ENCODE measurements at regions not wholly inside any gene's neighbourhood (a gene's known extent, or its start where the extent isn't known, plus 50 kb on each side); places are given as distances from the start of the nearest gene placed in this dataset.

DNA sequence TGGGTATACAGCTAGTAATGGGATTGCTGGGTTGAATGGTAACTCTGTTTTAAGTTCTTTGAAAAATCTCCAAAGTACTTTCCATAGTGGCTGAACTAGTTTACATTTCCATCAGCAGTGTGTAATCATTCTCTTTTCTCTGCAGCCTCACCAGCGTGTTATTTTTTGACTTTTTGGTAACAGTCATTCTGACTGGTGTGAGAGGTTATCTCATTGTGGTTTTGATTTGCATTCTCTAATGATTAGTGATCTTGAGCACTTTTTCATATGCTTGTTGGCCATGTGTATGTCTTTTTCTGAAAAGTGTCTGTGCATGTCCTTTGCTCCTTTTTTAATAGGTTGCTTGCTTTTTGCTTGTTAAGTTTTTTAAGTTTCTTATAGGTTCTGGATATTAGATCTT, 194.2 kb upstream of the PHACTR1 start:
- no peaks in the 10 kb centered on the region for H3K4me1 ChIP-seq (ENCODE audit: control extremely low read depth in 1 of 4, control insufficient read depth in 4 of 4, insufficient read depth in 4 of 4, low read length in 3 of 4)
- H3K4me3 ChIP-seq (ENCODE audit: control insufficient read depth in 1 of 7, extremely low read depth in 1 of 7, insufficient read depth in 4 of 7, low read depth in 2 of 7, low read length in 6 of 7) = no peak overlapping the region
- H3K9me3 ChIP-seq (ENCODE audit: control extremely low read depth in 1 of 5, control insufficient read depth in 4 of 5, insufficient read depth in 2 of 5, low read depth in 1 of 5, low read length in 4 of 5) = peaks cover 0 to 17% (median 3%) of the 10 kb centered on the region in 5 experiments
- DNase-seq = no peak
- ChIA-PET POLR2A (interaction anchor here (0.5 kb wide), 1 partner anchor 1042 kb away, joined by 3 read pairs; no protein-coding TSS in a partner anchor), CTCF (interaction anchor here (0.8 kb wide), 1 partner anchor 39 kb away, joined by 3 read pairs; no protein-coding TSS in a partner anchor)
- no CpG with 5 or more reads among the region's 1 CpG for WGBS (ENCODE audit: insufficient coverage)
- H3K36me3 ChIP-seq (ENCODE audit: control insufficient read depth in 4 of 4, insufficient read depth in 4 of 4, low read length in 3 of 4) = no peaks in the 10 kb centered on the region
- no peak overlapping the region for H3K27ac ChIP-seq (ENCODE audit: insufficient read depth in 1 of 2, low read depth in 1 of 2, low read length in 2 of 2, poor library complexity in 1 of 2, severe bottlenecking in 2 of 2)
- H3K27me3 ChIP-seq (replicated peaks in 2 of 5; ENCODE audit: control insufficient read depth in 4 of 5, insufficient read depth in 5 of 5, low read length in 4 of 5) = no peaks in the 10 kb centered on the region

DNA sequence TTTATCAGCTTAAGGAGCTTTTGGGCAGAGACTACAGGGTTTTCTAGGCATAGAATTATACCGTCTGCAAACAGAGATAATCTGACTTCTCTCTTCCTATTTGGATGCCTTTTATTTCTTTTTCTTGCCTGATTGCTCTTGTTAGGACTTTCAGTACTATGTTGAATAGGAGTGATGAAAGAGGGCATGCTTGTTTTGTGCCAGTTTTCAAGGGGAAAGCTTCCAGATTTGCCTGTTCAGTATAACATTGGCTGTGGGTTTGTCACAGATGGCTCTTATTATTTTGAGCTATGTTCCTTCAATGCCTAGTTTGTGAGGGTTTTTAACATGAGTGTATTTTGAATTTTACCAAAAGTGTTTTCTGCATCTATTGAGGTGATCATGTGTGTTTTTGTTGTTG, 192.8 kb upstream of the PHACTR1 start:
- Histone ChIP-seq H3K27me3 (replicated peaks in 2 of 5; ENCODE audit: control insufficient read depth in 4 of 5, insufficient read depth in 5 of 5, low read length in 4 of 5) (no peaks in the 10 kb centered on the region), H3K4me3 (ENCODE audit: control insufficient read depth in 1 of 7, extremely low read depth in 1 of 7, insufficient read depth in 4 of 7, low read depth in 2 of 7, low read length in 6 of 7) (no peak overlapping the region), H3K4me1 (ENCODE audit: control extremely low read depth in 1 of 4, control insufficient read depth in 4 of 4, insufficient read depth in 4 of 4, low read length in 3 of 4) (no peaks in the 10 kb centered on the region), H3K27ac (ENCODE audit: insufficient read depth in 1 of 2, low read depth in 1 of 2, low read length in 2 of 2, poor library complexity in 1 of 2, severe bottlenecking in 2 of 2) (no peak overlapping the region), H3K9me3 (ENCODE audit: control extremely low read depth in 1 of 5, control insufficient read depth in 4 of 5, insufficient read depth in 2 of 5, low read depth in 1 of 5, low read length in 4 of 5) (peaks cover 0 to 17% (median 3%) of the 10 kb centered on the region in 5 experiments), H3K36me3 (ENCODE audit: control insufficient read depth in 4 of 4, insufficient read depth in 4 of 4, low read length in 3 of 4) (no peaks in the 10 kb centered on the region)
- CTCF ChIA-PET = no interaction called here
- DNase-seq = no peak
- POLR2A ChIA-PET = no interaction called here
- WGBS (ENCODE audit: insufficient coverage) = no CpG with 5 or more reads among the region's 1 CpG

DNA sequence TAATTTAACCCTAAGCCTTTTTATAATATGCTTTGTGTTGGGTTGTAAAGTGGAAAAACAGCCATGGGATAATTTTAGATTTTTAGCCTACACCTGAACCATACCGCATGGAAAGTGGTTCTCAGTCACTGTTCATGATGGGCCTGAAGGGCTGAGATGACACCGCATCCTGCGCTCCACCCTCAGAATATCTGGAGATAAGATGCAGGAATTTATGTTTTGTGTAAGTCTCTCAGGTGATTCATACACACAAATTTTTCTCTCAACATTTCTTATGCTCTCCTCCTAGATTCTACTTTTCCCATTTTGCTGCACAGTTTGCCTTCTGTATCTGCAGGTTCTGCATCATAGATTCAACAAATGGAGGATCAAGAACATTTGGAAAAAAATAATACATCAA, 191.3 kb upstream of the PHACTR1 start:
- ChIA-PET CTCF (no interaction called here), POLR2A (no interaction called here)
- no peaks in the 10 kb centered on the region for H3K36me3 ChIP-seq (ENCODE audit: control insufficient read depth in 4 of 4, insufficient read depth in 4 of 4, low read length in 3 of 4)
- 100% methylated on average over 1 of the region's 3 CpGs for WGBS (ENCODE audit: insufficient coverage)
- DNase-seq = no peak
- H3K4me1 ChIP-seq (ENCODE audit: control extremely low read depth in 1 of 4, control insufficient read depth in 4 of 4, insufficient read depth in 4 of 4, low read length in 3 of 4) = no peaks in the 10 kb centered on the region
- no peaks in the 10 kb centered on the region for H3K27me3 ChIP-seq (replicated peaks in 2 of 5; ENCODE audit: control insufficient read depth in 4 of 5, insufficient read depth in 5 of 5, low read length in 4 of 5)
- H3K9me3 ChIP-seq (ENCODE audit: control extremely low read depth in 1 of 5, control insufficient read depth in 4 of 5, insufficient read depth in 2 of 5, low read depth in 1 of 5, low read length in 4 of 5) = peaks cover 0 to 17% (median 3%) of the 10 kb centered on the region in 5 experiments
- no peak overlapping the region for H3K27ac ChIP-seq (ENCODE audit: insufficient read depth in 1 of 2, low read depth in 1 of 2, low read length in 2 of 2, poor library complexity in 1 of 2, severe bottlenecking in 2 of 2)
- no peak overlapping the region for H3K4me3 ChIP-seq (ENCODE audit: control insufficient read depth in 1 of 7, extremely low read depth in 1 of 7, insufficient read depth in 4 of 7, low read depth in 2 of 7, low read length in 6 of 7)

DNA sequence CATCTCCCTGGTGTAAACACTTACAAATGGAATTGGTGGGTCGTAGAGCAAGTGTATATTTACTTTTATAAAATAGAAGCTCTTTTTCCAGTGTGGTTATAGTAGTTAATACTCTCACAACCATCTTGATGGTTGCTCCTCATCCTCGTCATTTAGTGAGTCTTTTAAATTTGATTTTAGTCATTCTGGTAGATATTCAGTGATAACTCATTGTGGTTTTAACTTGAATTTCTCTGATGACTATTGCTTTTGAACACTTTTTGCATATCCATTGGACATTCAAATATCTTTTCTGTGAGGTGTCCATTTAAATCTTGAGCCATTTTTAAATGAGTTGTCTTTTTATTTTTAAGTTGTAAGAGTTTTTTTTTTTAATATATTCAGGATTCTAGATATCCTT, 189.2 kb upstream of the PHACTR1 start:
- ChIA-PET POLR2A (no interaction called here), CTCF (no interaction called here)
- DNase-seq = no peak
- Histone ChIP-seq H3K9me3 (ENCODE audit: control extremely low read depth in 1 of 5, control insufficient read depth in 4 of 5, insufficient read depth in 2 of 5, low read depth in 1 of 5, low read length in 4 of 5) (peaks cover 0 to 17% (median 3%) of the 10 kb centered on the region in 5 experiments), H3K4me3 (ENCODE audit: control insufficient read depth in 1 of 7, extremely low read depth in 1 of 7, insufficient read depth in 4 of 7, low read depth in 2 of 7, low read length in 6 of 7) (no peak overlapping the region), H3K27ac (ENCODE audit: insufficient read depth in 1 of 2, low read depth in 1 of 2, low read length in 2 of 2, poor library complexity in 1 of 2, severe bottlenecking in 2 of 2) (no peak overlapping the region), H3K36me3 (ENCODE audit: control insufficient read depth in 4 of 4, insufficient read depth in 4 of 4, low read length in 3 of 4) (no peaks in the 10 kb centered on the region), H3K27me3 (replicated peaks in 2 of 5; ENCODE audit: control insufficient read depth in 4 of 5, insufficient read depth in 5 of 5, low read length in 4 of 5) (no peaks in the 10 kb centered on the region), H3K4me1 (ENCODE audit: control extremely low read depth in 1 of 4, control insufficient read depth in 4 of 4, insufficient read depth in 4 of 4, low read length in 3 of 4) (no peaks in the 10 kb centered on the region)
- WGBS (ENCODE audit: insufficient coverage) = no CpG with 5 or more reads among the region's 2 CpGs

DNA sequence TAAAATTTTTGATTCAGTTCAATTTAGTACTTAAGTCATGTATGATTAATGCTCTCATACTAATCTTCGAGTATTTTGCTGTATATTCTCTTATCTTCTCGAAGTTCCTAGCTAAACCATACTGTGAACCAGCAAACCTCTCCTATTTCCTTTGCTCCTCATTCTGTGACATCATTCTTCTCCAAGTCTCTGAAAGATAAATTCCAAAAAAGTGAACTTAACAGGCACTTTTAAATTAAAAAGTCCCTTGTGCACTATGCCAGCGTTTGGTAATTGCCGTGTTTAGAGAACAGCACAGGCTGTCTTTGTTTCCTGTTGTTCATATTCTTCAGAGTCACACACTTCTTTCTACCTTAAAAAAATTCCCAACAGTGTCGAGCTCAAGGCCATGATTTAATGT, 188.4 kb upstream of the PHACTR1 start:
- Histone ChIP-seq H3K4me3 (ENCODE audit: control insufficient read depth in 1 of 7, extremely low read depth in 1 of 7, insufficient read depth in 4 of 7, low read depth in 2 of 7, low read length in 6 of 7) (no peak overlapping the region), H3K27me3 (replicated peaks in 2 of 5; ENCODE audit: control insufficient read depth in 4 of 5, insufficient read depth in 5 of 5, low read length in 4 of 5) (no peaks in the 10 kb centered on the region), H3K4me1 (ENCODE audit: control extremely low read depth in 1 of 4, control insufficient read depth in 4 of 4, insufficient read depth in 4 of 4, low read length in 3 of 4) (no peaks in the 10 kb centered on the region), H3K36me3 (ENCODE audit: control insufficient read depth in 4 of 4, insufficient read depth in 4 of 4, low read length in 3 of 4) (no peaks in the 10 kb centered on the region), H3K27ac (ENCODE audit: insufficient read depth in 1 of 2, low read depth in 1 of 2, low read length in 2 of 2, poor library complexity in 1 of 2, severe bottlenecking in 2 of 2) (no peak overlapping the region), H3K9me3 (ENCODE audit: control extremely low read depth in 1 of 5, control insufficient read depth in 4 of 5, insufficient read depth in 2 of 5, low read depth in 1 of 5, low read length in 4 of 5) (peaks cover 0 to 17% (median 3%) of the 10 kb centered on the region in 5 experiments)
- no peak for DNase-seq
- CTCF ChIA-PET = no interaction called here
- WGBS (ENCODE audit: insufficient coverage) = 70% methylated on average over 2 of the region's 5 CpGs
- POLR2A ChIA-PET = no interaction called here

DNA sequence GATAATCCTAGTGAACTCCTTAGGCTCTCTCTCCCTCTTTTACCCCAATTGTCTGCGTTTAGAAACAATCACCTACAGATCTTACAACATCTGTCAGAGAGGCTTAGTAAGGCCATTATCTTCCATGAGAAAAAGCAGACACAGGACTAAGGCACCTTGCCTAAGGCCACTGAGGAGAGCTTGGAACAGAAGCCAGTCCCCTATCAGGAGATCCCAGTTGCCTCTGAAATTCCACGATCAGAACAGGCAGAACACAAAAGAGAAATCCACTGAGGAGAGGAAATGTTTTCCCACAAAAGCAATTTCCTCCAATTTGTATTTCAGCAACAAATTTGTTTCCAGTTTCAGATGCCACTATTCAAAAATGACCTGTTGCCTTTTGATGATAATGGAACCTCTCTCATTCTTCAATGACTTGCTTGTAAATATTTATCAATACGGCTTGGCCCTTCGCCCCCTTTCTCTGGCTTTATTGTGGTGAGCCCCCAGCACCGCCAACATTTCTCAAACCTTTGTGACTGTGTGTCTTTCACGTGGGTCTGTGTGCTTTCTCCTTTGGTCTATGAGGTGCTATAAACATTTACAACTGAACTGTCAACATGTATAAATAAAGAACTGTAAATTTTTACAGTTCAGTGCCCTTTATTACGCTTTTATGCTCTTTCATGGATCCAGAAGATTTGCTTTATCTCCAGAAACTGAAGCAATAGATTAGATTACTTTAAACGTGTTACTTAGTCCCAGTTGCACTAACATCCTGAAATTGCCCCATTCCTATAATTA, 187.8 kb upstream of the PHACTR1 start:
- ChIA-PET POLR2A (no interaction called here), CTCF (interaction anchor here (0.8 kb wide), 1 partner anchor 8 kb away, joined by 3 read pairs; no protein-coding TSS in a partner anchor)
- Histone ChIP-seq H3K4me1 (ENCODE audit: control extremely low read depth in 1 of 4, control insufficient read depth in 4 of 4, insufficient read depth in 4 of 4, low read length in 3 of 4) (no peaks in the 10 kb centered on the region), H3K36me3 (ENCODE audit: control insufficient read depth in 4 of 4, insufficient read depth in 4 of 4, low read length in 3 of 4) (no peaks in the 10 kb centered on the region), H3K27me3 (replicated peaks in 2 of 5; ENCODE audit: control insufficient read depth in 4 of 5, insufficient read depth in 5 of 5, low read length in 4 of 5) (no peaks in the 10 kb centered on the region), H3K4me3 (ENCODE audit: control insufficient read depth in 1 of 7, extremely low read depth in 1 of 7, insufficient read depth in 4 of 7, low read depth in 2 of 7, low read length in 6 of 7) (no peak overlapping the region), H3K27ac (ENCODE audit: insufficient read depth in 1 of 2, low read depth in 1 of 2, low read length in 2 of 2, poor library complexity in 1 of 2, severe bottlenecking in 2 of 2) (no peak overlapping the region), H3K9me3 (ENCODE audit: control extremely low read depth in 1 of 5, control insufficient read depth in 4 of 5, insufficient read depth in 2 of 5, low read depth in 1 of 5, low read length in 4 of 5) (peaks cover 0 to 15% (median 3%) of the 10 kb centered on the region in 5 experiments)
- WGBS (ENCODE audit: insufficient coverage) = 90% methylated on average over 4 of the region's 8 CpGs
- DNase-seq = no peak

DNA sequence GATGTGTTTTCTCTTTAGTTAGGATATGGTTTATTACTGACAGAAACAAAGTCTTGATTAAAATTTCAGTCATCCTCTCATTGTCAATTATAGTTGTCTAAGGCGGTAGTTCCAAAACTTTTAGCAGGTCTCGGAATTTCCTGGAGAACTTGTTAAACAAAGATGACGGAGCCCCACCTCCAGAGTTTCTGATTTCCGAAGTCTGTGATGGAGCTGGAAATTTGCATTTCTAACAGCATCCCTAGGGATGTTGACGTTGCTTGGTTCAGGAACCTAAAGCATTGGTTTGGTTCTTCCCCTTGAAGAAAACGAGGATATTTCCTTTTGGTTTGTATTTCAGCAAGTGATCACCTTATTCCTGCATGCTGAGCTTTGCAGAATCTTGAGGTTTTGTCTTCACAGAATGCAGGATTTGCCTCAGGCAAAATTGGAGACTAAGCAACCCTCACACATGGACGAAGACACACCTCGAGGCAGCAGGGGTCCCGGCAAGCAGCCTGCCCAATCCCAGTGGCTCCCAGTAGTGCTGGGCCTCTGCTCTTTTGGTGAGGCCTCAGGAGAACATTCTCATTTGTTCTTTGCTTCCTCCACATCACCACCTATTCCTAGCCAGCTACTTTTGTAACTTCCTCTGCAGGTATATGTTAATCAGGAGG, 187.1 kb upstream of the PHACTR1 start:
- Histone ChIP-seq H3K4me1 (ENCODE audit: control extremely low read depth in 1 of 4, control insufficient read depth in 4 of 4, insufficient read depth in 4 of 4, low read length in 3 of 4) (no peaks in the 10 kb centered on the region), H3K9me3 (ENCODE audit: control extremely low read depth in 1 of 5, control insufficient read depth in 4 of 5, insufficient read depth in 2 of 5, low read depth in 1 of 5, low read length in 4 of 5) (peaks cover 0 to 8% (median 3%) of the 10 kb centered on the region in 5 experiments)
- CTCF ChIA-PET = interaction anchor here (0.8 kb wide), 1 partner anchor 9 kb away, joined by 3 read pairs; no protein-coding TSS in a partner anchor

More for the DNA sequence above, 187.1 kb upstream of the PHACTR1 start:
- Histone ChIP-seq H3K4me3 (ENCODE audit: control insufficient read depth in 1 of 7, extremely low read depth in 1 of 7, insufficient read depth in 4 of 7, low read depth in 2 of 7, low read length in 6 of 7) (no peak overlapping the region), H3K36me3 (ENCODE audit: control insufficient read depth in 4 of 4, insufficient read depth in 4 of 4, low read length in 3 of 4) (no peaks in the 10 kb centered on the region), H3K27me3 (replicated peaks in 2 of 5; ENCODE audit: control insufficient read depth in 4 of 5, insufficient read depth in 5 of 5, low read length in 4 of 5) (no peaks in the 10 kb centered on the region), H3K27ac (ENCODE audit: insufficient read depth in 1 of 2, low read depth in 1 of 2, low read length in 2 of 2, poor library complexity in 1 of 2, severe bottlenecking in 2 of 2) (no peak overlapping the region)
- WGBS (ENCODE audit: insufficient coverage) = 96% methylated on average over 9 of the region's 9 CpGs
- no peak for DNase-seq
- POLR2A ChIA-PET = no interaction called here
